ENCODE measurements at regions not wholly inside any gene's neighbourhood (a gene's known extent, or its start where the extent isn't known, plus 50 kb on each side); places are given as distances from the start of the nearest gene placed in this dataset.
"Not testable (repeated sequence)": the region's sequence is repeated elsewhere in the genome, so short reads cannot be mapped to it uniquely, and the experiment has no call there.

- peak overlapping the region; percentile 12 for H3K27ac Mint-ChIP-seq
- no peaks in the 10 kb centered on the region for H3K9me3 Mint-ChIP-seq
- H3K4me3 Mint-ChIP-seq = no peak overlapping the region
- no peaks in the 10 kb centered on the region for H3K36me3 Mint-ChIP-seq (ENCODE audit: low read depth)
- H3K4me1 Mint-ChIP-seq = peaks cover 28% of the 10 kb centered on the region
- no peaks in the 10 kb centered on the region for H3K27me3 Mint-ChIP-seq (ENCODE audit: low read depth, poor library complexity)
- DNase-seq = no peak
- TF ChIP-seq CTCF (IDR thresholded peaks at IDR 0.05) = no peak
Observed at GRCh38 chr2:16093639-16094529, 153.5 kb downstream of the MYCN start.

- Mint-ChIP-seq H3K27ac (no peak overlapping the region), H3K4me3 (no peak overlapping the region), H3K4me1 (peaks cover 28% of the 10 kb centered on the region), H3K27me3 (ENCODE audit: low read depth, poor library complexity) (no peaks in the 10 kb centered on the region), H3K36me3 (ENCODE audit: low read depth) (no peaks in the 10 kb centered on the region), H3K9me3 (no peaks in the 10 kb centered on the region)
- DNase-seq = no peak
- no peak for TF ChIP-seq CTCF (IDR thresholded peaks at IDR 0.05)
Observed at GRCh38 chr2:16092861-16093638, 152.7 kb downstream of the MYCN start.

GRCh38 chr2:16091576-16092282 is 151.4 kb downstream of the MYCN start:
- Mint-ChIP-seq H3K4me3 (no peak overlapping the region), H3K27me3 (ENCODE audit: low read depth, poor library complexity) (no peaks in the 10 kb centered on the region), H3K36me3 (ENCODE audit: low read depth) (no peaks in the 10 kb centered on the region), H3K4me1 (peaks cover 28% of the 10 kb centered on the region), H3K9me3 (no peaks in the 10 kb centered on the region), H3K27ac (no peak overlapping the region)
- DNase-seq = no peak
- TF ChIP-seq CTCF (IDR thresholded peaks at IDR 0.05) = no peak

- Mint-ChIP-seq H3K27ac (no peak overlapping the region), H3K27me3 (ENCODE audit: low read depth, poor library complexity) (no peaks in the 10 kb centered on the region), H3K4me1 (peaks cover 31% of the 10 kb centered on the region), H3K9me3 (no peaks in the 10 kb centered on the region), H3K4me3 (no peak overlapping the region), H3K36me3 (ENCODE audit: low read depth) (no peaks in the 10 kb centered on the region)
- no peak for TF ChIP-seq CTCF (IDR thresholded peaks at IDR 0.05)
- DNase-seq = no peak
Observed at GRCh38 chr2:16090650-16091575, 150.6 kb downstream of the MYCN start.

- H3K36me3 Mint-ChIP-seq (ENCODE audit: low read depth); H3K27me3 Mint-ChIP-seq (ENCODE audit: low read depth, poor library complexity); DNase-seq; H3K9me3 Mint-ChIP-seq; H3K27ac Mint-ChIP-seq; H3K4me3 Mint-ChIP-seq: not testable (repeated sequence)
- H3K4me1 Mint-ChIP-seq = peaks cover 37% of the 10 kb centered on the region
Observed at GRCh38 chr2:16089491-16089890, 149.1 kb downstream of the MYCN start.

All from nephron progenitor cell (in vitro differentiated cells).